ENCODE measurements at regions not wholly inside any gene's neighbourhood (a gene's known extent, or its start where the extent isn't known, plus 50 kb on each side); places are given as distances from the start of the nearest gene placed in this dataset.

GRCh38 chr10:123952099-123952498 lies 60.5 kb upstream of the CPXM2 start:
- Mint-ChIP-seq H3K36me3 (no peaks in the 10 kb centered on the region), H3K27ac (no peak overlapping the region), H3K9me3 (peaks cover 0 to 6% (median 0%) of the 10 kb centered on the region in 8 donors), H3K4me1 (no peaks in the 10 kb centered on the region), H3K27me3 (peaks cover 7 to 11% of the 10 kb centered on the region in 2 donors), H3K4me3 (no peak overlapping the region)
- no peaks in the 10 kb centered on the region for H3K4me1 ChIP-seq (ENCODE audit: insufficient read depth, low read length)
- intact Hi-C loops (cut with micrococcal nuclease): no loop called here
- H3K36me3 ChIP-seq (ENCODE audit: insufficient read depth, low read length): no peaks in the 10 kb centered on the region
- DNase-seq: no peak
- no peak overlapping the region for H3K27ac ChIP-seq (ENCODE audit: low read depth, low read length)
- ChIA-PET CTCF (ENCODE audit: partially characterized antibody) (no interaction called here), POLR2A (ENCODE audit: partially characterized antibody) (no interaction called here)
- H3K4me3 ChIP-seq (ENCODE audit: low read length in 2 of 2): no peak overlapping the region
- H3K9me3 ChIP-seq (ENCODE audit: control insufficient read depth in 1 of 2, low read length in 2 of 2): no peaks in the 10 kb centered on the region
- H3K27me3 ChIP-seq (ENCODE audit: insufficient read depth, low read length): no peaks in the 10 kb centered on the region

- Histone ChIP-seq H3K4me1 (ENCODE audit: insufficient read depth, low read length) (no peaks in the 10 kb centered on the region), H3K9me3 (ENCODE audit: control insufficient read depth in 1 of 2, low read length in 2 of 2) (no peaks in the 10 kb centered on the region), H3K27ac (ENCODE audit: low read depth, low read length) (no peak overlapping the region), H3K36me3 (ENCODE audit: insufficient read depth, low read length) (no peaks in the 10 kb centered on the region), H3K4me3 (ENCODE audit: low read length in 2 of 2) (no peak overlapping the region), H3K27me3 (ENCODE audit: insufficient read depth, low read length) (no peaks in the 10 kb centered on the region)
- no peak for DNase-seq
- Mint-ChIP-seq H3K4me3 (no peak overlapping the region), H3K4me1 (peaks cover 0 to 1% (median 0%) of the 10 kb centered on the region in 4 donors), H3K27me3 (peaks cover 9 to 11% of the 10 kb centered on the region in 2 donors), H3K9me3 (peaks cover 0 to 2% (median 0%) of the 10 kb centered on the region in 8 donors), H3K27ac (no peak overlapping the region), H3K36me3 (no peaks in the 10 kb centered on the region)
- POLR2A ChIA-PET (ENCODE audit: partially characterized antibody): no interaction called here
- CTCF ChIA-PET (ENCODE audit: partially characterized antibody): no interaction called here
- intact Hi-C loops (cut with micrococcal nuclease): no loop called here
Measured at GRCh38 chr10:123948030-123948823, 56.6 kb upstream of the CPXM2 start.

GRCh38 chr10:123945325-123945920 lies 53.8 kb upstream of the CPXM2 start:
- Histone ChIP-seq H3K4me3 (ENCODE audit: low read length in 2 of 2) (no peak overlapping the region), H3K27me3 (ENCODE audit: insufficient read depth, low read length) (no peaks in the 10 kb centered on the region), H3K4me1 (ENCODE audit: insufficient read depth, low read length) (no peaks in the 10 kb centered on the region), H3K27ac (ENCODE audit: low read depth, low read length) (no peak overlapping the region), H3K9me3 (ENCODE audit: control insufficient read depth in 1 of 2, low read length in 2 of 2) (no peaks in the 10 kb centered on the region), H3K36me3 (ENCODE audit: insufficient read depth, low read length) (no peaks in the 10 kb centered on the region)
- Mint-ChIP-seq H3K4me1 (peaks cover 0 to 6% (median under 1%) of the 10 kb centered on the region in 4 donors), H3K27me3 (peaks cover 4 to 6% of the 10 kb centered on the region in 2 donors), H3K4me3 (no peak overlapping the region), H3K36me3 (no peaks in the 10 kb centered on the region), H3K9me3 (peaks cover 0 to 2% (median 0%) of the 10 kb centered on the region in 8 donors), H3K27ac (no peak overlapping the region)
- intact Hi-C loops (cut with micrococcal nuclease): no loop called here
- ChIA-PET POLR2A (ENCODE audit: partially characterized antibody) (no interaction called here), CTCF (ENCODE audit: partially characterized antibody) (interaction anchor here (0.6 kb wide), 1 partner anchor 49 kb away, joined by 4 read pairs; no protein-coding TSS in a partner anchor)
- DNase-seq: no peak

GRCh38 chr10:123944661-123945060 lies 53.1 kb upstream of the CPXM2 start:
- peaks cover 0 to 6% (median under 1%) of the 10 kb centered on the region in 4 donors for H3K4me1 Mint-ChIP-seq
- Histone ChIP-seq H3K27me3 (ENCODE audit: insufficient read depth, low read length) (no peaks in the 10 kb centered on the region), H3K27ac (ENCODE audit: low read depth, low read length) (no peak overlapping the region), H3K9me3 (ENCODE audit: control insufficient read depth in 1 of 2, low read length in 2 of 2) (no peaks in the 10 kb centered on the region), H3K4me1 (ENCODE audit: insufficient read depth, low read length) (no peaks in the 10 kb centered on the region), H3K36me3 (ENCODE audit: insufficient read depth, low read length) (no peaks in the 10 kb centered on the region), H3K4me3 (ENCODE audit: low read length in 2 of 2) (no peak overlapping the region)
- DNase-seq: no peak
- H3K27me3 Mint-ChIP-seq: peaks cover 4 to 6% of the 10 kb centered on the region in 2 donors
- H3K4me3 Mint-ChIP-seq: no peak overlapping the region
- intact Hi-C loops (cut with micrococcal nuclease): no loop called here
- H3K27ac Mint-ChIP-seq: no peak overlapping the region
- ChIA-PET CTCF (ENCODE audit: partially characterized antibody) (no interaction called here), POLR2A (ENCODE audit: partially characterized antibody) (no interaction called here)
- peaks cover 0 to 2% (median 0%) of the 10 kb centered on the region in 8 donors for H3K9me3 Mint-ChIP-seq
- no peaks in the 10 kb centered on the region for H3K36me3 Mint-ChIP-seq

- Mint-ChIP-seq H3K4me3 (no peak overlapping the region), H3K27me3 (peaks cover 2 to 6% of the 10 kb centered on the region in 2 donors), H3K4me1 (peaks cover 0 to 6% (median under 1%) of the 10 kb centered on the region in 4 donors), H3K36me3 (no peaks in the 10 kb centered on the region), H3K27ac (no peak overlapping the region), H3K9me3 (peaks cover 0 to 2% (median 0%) of the 10 kb centered on the region in 8 donors)
- H3K27me3 ChIP-seq (ENCODE audit: insufficient read depth, low read length): no peaks in the 10 kb centered on the region
- DNase-seq: no peak
- ChIA-PET POLR2A (ENCODE audit: partially characterized antibody) (no interaction called here), CTCF (ENCODE audit: partially characterized antibody) (interaction anchor here (0.7 kb wide), 1 partner anchor 51 kb away, joined by 3 read pairs; no protein-coding TSS in a partner anchor)
- no peak overlapping the region for H3K27ac ChIP-seq (ENCODE audit: low read depth, low read length)
- intact Hi-C loops (cut with micrococcal nuclease): no loop called here
- H3K4me3 ChIP-seq (ENCODE audit: low read length in 2 of 2): no peak overlapping the region
- no peaks in the 10 kb centered on the region for H3K4me1 ChIP-seq (ENCODE audit: insufficient read depth, low read length)
- no peaks in the 10 kb centered on the region for H3K9me3 ChIP-seq (ENCODE audit: control insufficient read depth in 1 of 2, low read length in 2 of 2)
- H3K36me3 ChIP-seq (ENCODE audit: insufficient read depth, low read length): no peaks in the 10 kb centered on the region
Measured at GRCh38 chr10:123943307-123943706, 51.7 kb upstream of the CPXM2 start.

- peaks cover 0 to 6% (median under 1%) of the 10 kb centered on the region in 4 donors for H3K4me1 Mint-ChIP-seq
Measured at GRCh38 chr10:123942114-123942861, 50.7 kb upstream of the CPXM2 start.

More at GRCh38 chr10:123942114-123942861, 50.7 kb upstream of the CPXM2 start:
- no peaks in the 10 kb centered on the region for H3K9me3 Mint-ChIP-seq
- intact Hi-C loops (cut with micrococcal nuclease): no loop called here
- DNase-seq: no peak
- H3K27me3 ChIP-seq (ENCODE audit: insufficient read depth, low read length): no peaks in the 10 kb centered on the region
- CTCF ChIA-PET (ENCODE audit: partially characterized antibody): no interaction called here
- peaks cover 0 to 4% of the 10 kb centered on the region in 2 donors for H3K27me3 Mint-ChIP-seq
- no peak overlapping the region for H3K4me3 ChIP-seq (ENCODE audit: low read length in 2 of 2)
- no peak overlapping the region for H3K4me3 Mint-ChIP-seq
- no peak overlapping the region for H3K27ac ChIP-seq (ENCODE audit: low read depth, low read length)
- no peaks in the 10 kb centered on the region for H3K36me3 ChIP-seq (ENCODE audit: insufficient read depth, low read length)
- no peaks in the 10 kb centered on the region for H3K36me3 Mint-ChIP-seq
- H3K4me1 ChIP-seq (ENCODE audit: insufficient read depth, low read length): no peaks in the 10 kb centered on the region
- POLR2A ChIA-PET (ENCODE audit: partially characterized antibody): no interaction called here
- H3K9me3 ChIP-seq (ENCODE audit: control insufficient read depth in 1 of 2, low read length in 2 of 2): no peaks in the 10 kb centered on the region
- H3K27ac Mint-ChIP-seq: no peak overlapping the region

Measured in CD4-positive, alpha-beta memory T cell (primary cell).